ENCODE measurements at regions not wholly inside any gene's neighbourhood (a gene's known extent, or its start where the extent isn't known, plus 50 kb on each side); places are given as distances from the start of the nearest gene placed in this dataset.
A peak's percentile ranks its signal among the peaks of the same experiment; 100 is the strongest.

DNA sequence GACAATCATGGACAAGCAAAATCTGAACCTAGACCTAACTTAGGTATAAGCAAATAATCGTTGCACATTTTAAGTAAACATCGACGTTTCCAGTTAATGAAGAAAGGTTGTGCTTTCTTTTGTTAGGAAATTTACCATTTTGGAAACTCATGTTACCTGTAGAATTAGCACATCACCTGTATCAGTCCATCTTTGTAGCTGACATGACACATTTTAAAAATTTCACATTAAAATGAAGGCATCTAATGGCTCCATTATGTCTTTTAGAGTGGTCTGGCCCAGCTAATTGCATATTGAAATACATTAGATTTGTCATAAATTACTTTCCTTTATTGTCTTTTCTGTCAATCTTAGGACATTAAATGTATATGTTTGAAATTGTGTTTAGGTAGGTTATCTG, 119.0 kb upstream of the MGAT5 start:
- Histone ChIP-seq H3K4me3 (no peak overlapping the region), H3K4me1 (peaks cover 11 to 15% of the 10 kb centered on the region in 2 donors), H3K9me3 (no peaks in the 10 kb centered on the region), H3K27ac (no peak overlapping the region), H3K27me3 (no peaks in the 10 kb centered on the region), H3K36me3 (no peaks in the 10 kb centered on the region)
- intact Hi-C loops (cut with DNase I): loop anchor here (5.0 kb wide), 2 partner anchors 72 to 112 kb away; no protein-coding TSS in a partner anchor
- TF ChIP-seq CTCF (IDR thresholded peaks at IDR 0.05): no peak
- DNase-seq (ENCODE audit: low spot score in 2 of 2): no peak

DNA sequence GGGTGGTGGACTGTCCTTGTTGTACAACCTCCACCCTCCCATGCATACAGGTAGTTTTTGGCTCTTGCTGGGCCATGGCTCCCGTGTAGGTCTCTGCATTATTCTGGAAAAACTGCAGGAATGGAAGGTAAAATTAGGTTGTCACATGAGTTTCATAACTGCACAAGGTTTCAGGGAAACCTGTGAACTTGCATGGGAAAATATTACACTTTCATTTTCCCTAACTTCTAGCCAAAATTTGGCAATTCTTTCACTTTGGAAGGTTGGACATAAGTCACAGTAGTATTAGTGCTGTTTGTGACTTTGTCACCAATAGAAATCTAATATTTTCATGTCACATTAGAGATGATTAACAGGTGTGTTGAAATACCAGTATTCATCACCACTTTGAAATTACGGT, 118.1 kb upstream of the MGAT5 start:
- Histone ChIP-seq H3K4me1 (peaks cover 11 to 15% of the 10 kb centered on the region in 2 donors), H3K27me3 (no peaks in the 10 kb centered on the region), H3K27ac (peak overlapping the region in 1 of 2 donors; percentile 10), H3K9me3 (no peaks in the 10 kb centered on the region), H3K36me3 (no peaks in the 10 kb centered on the region), H3K4me3 (no peak overlapping the region)
- no peak for TF ChIP-seq CTCF (IDR thresholded peaks at IDR 0.05)
- DNase-seq (ENCODE audit: low spot score in 2 of 2): no peak
- intact Hi-C loops (cut with DNase I): loop anchor here (5.0 kb wide), 2 partner anchors 72 to 112 kb away; no protein-coding TSS in a partner anchor

DNA sequence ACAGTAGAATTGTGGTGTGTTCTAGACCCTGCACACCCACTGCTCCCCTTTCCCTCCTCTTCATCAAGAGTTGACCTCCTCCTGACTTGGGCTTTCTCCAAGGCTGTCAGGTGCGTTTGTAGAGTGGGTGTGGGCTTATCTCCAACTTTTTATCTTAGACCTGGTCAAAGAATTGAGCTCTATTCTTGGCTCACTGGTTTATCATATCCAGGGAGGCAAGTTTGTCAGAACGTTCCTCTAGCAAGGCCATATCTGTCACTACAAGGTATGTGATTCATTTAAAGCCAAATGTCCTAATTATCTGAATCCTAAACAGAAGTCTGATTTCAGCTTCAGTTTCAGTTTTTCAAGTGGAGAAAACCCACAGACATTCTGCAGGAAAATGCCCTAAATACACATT, 117.1 kb upstream of the MGAT5 start:
- H3K9me3 ChIP-seq: no peaks in the 10 kb centered on the region
- H3K4me3 ChIP-seq: peak overlapping the region; percentile 36 to 55
- H3K36me3 ChIP-seq: no peaks in the 10 kb centered on the region
- no peaks in the 10 kb centered on the region for H3K27me3 ChIP-seq
- peak overlapping the region; percentile 44 to 70 for H3K27ac ChIP-seq
- intact Hi-C loops (cut with DNase I): loop anchor here (1.0 to 5.0 kb wide), 3 partner anchors 15 to 111 kb away; no protein-coding TSS in a partner anchor
- peak in 1 of 2 donors; percentile 27 for DNase-seq (ENCODE audit: low spot score in 2 of 2)
- no peak for TF ChIP-seq CTCF (IDR thresholded peaks at IDR 0.05)
- peaks cover 11 to 15% of the 10 kb centered on the region in 2 donors for H3K4me1 ChIP-seq

DNA sequence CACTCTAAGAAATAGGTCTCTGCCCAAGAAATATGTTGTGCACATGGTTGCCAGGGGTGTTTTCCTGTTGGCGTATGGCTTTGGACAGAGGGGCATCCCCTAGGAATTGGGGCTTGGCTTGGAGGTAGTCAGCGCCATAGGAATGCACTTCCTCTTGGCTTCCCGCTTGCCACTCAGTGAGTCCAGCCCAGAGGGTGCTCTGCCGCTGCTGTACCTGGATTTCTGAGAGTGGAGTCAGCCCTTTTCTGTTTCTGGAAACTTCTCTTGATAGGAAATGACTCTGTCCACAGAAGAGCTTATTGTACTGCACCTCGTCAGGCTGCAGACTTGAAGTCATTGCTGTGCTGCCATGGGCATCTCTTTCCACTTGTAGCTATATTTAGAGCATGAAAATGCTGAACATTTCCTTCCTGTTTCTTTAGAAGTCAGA, 116.7 kb upstream of the MGAT5 start:
- intact Hi-C loops (cut with DNase I): loop anchor here (1.0 to 5.0 kb wide), 3 partner anchors 16 to 110 kb away; no protein-coding TSS in a partner anchor

DNA sequence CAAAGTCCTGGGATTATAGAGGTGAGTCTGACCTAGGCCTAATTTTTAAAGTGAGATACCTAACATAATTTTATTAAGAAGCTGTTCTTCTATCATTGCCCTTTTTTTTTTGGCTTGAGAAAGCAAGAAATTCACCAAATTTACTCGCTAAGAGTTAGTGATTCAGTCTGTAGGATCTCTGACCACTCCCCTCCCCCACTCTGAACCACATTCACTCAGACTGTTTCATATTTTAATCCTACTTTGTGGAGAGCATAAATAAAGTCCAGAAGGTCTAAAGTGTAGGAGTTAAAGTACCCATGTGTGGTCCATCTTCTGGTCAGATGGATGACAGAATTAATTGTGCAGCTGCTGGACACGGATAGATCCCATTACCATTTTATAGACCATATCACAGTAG, 115.8 kb upstream of the MGAT5 start:
- no peaks in the 10 kb centered on the region for H3K9me3 ChIP-seq
- H3K36me3 ChIP-seq: no peaks in the 10 kb centered on the region
- no peaks in the 10 kb centered on the region for H3K27me3 ChIP-seq
- DNase-seq (ENCODE audit: low spot score in 2 of 2): peak in 1 of 2 donors; percentile 44
- intact Hi-C loops (cut with DNase I): loop anchor here (5.0 kb wide), 2 partner anchors 69 to 109 kb away; no protein-coding TSS in a partner anchor
- H3K4me1 ChIP-seq: peaks cover 11 to 15% of the 10 kb centered on the region in 2 donors
- TF ChIP-seq CTCF (IDR thresholded peaks at IDR 0.05): no peak
- peak overlapping the region; percentile 44 to 70 for H3K27ac ChIP-seq
- H3K4me3 ChIP-seq: peak overlapping the region in 1 of 2 donors; percentile 55

More for the DNA sequence above, 116.7 kb upstream of the MGAT5 start:
- Histone ChIP-seq H3K4me1 (peaks cover 11 to 15% of the 10 kb centered on the region in 2 donors), H3K9me3 (no peaks in the 10 kb centered on the region), H3K4me3 (peak overlapping the region; percentile 36 to 55), H3K36me3 (no peaks in the 10 kb centered on the region), H3K27me3 (no peaks in the 10 kb centered on the region), H3K27ac (peak overlapping the region; percentile 44 to 70)
- no peak for TF ChIP-seq CTCF (IDR thresholded peaks at IDR 0.05)
- DNase-seq (ENCODE audit: low spot score in 2 of 2): peak in 1 of 2 donors; percentile 76
